Stimulated activated CD8-positive, alpha-beta memory T cell treated with anti-CD3 and anti-CD28 coated beads, Interleukin-4, amount 100 ng/mL, for 24 hours (primary cell): ENCODE measurements at regions not wholly inside any gene's neighbourhood (a gene's known extent, or its start where the extent isn't known, plus 50 kb on each side); places are given as distances from the start of the nearest gene placed in this dataset.
"Not testable (repeated sequence)": the region's sequence is repeated elsewhere in the genome, so short reads cannot be mapped to it uniquely, and the experiment has no call there.

Experiments used
- DNase-seq: peaks from one replicate; pipeline ENCODE4 v3.0.0-alpha.2; 2020; ENCODE audit warnings: low read depth

DNA sequence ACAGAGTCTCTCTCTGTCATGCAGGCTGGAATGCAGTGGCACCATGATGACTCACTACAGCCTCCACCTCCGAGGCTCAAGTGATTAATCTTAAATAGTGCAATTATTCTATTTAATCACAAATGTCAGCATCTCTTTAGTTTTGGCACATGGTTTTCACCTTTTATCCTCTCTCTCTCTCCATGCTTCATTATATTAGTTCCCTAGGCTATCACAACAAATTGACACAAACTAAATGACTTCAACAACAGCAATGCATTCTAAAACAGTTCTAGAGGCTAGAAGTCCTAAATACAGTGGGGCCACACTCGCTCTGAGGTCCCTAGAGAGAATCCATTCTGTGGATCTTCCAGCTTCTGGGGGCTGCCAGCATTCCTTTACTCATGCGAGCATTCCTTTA is 178.2 kb upstream of the ZNG1F start:
- not testable (repeated sequence) for DNase-seq

DNA sequence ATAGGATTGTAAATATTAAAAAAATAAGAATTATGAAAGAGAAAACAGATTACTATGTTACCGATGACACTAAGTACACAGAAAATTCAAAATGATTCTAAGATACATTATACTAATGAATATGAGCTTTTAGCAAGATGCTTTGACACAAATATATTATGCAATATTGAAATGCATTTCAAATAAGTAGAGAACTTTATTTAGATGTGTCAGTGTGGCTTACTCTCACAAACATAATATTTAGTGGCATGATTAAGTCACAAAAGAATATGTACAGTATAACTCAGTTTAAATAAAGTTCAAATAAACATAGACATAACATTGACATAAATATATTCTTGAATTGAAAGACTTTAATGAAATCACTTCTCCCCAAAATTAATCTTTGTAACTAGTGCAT is 172.7 kb upstream of the ZNG1F start:
- DNase-seq = not testable (repeated sequence)

DNA sequence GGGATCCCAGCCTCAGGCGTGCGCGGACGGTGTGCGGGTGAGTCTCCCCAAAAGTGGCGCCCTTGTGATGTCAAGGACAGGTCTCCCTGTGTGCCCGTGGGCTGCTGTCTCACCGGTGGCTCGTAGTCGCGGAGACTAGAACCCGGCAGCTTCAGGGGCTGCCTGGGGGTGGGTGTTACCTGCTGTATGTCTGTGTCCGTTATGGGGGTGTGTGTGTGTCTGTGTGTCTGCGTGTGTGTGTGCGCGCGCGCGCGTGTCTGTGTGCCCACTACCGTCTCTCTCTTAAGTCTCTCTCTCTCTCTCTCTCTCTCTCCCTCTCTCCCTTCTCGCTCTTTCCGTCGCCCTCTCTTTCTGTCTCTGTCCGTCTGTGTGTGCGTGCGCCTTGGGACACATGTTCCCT is 170.0 kb upstream of the ZNG1F start:
- DNase-seq = not testable (repeated sequence)

DNA sequence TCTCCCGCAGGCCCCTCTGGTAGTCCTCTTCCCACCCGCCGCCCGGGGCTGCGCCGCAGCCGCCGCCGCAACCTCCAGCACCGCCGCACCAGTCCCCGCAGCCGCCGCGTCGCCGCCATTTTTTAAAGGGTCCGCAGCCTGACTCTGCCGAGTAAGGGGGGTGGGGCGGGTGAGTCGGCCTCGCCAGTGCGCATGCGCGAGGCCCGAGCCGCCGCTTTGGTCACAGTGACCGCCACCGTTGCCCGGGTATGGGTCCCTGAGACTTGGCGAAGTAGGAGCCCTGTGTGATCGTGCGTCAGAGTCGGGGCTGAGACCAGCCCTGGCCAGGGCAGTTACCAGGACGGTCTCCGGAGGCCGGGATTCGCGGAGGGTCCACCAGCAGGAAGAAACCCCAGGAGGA is 169.6 kb upstream of the ZNG1F start:
- DNase-seq = peak; percentile 79

DNA sequence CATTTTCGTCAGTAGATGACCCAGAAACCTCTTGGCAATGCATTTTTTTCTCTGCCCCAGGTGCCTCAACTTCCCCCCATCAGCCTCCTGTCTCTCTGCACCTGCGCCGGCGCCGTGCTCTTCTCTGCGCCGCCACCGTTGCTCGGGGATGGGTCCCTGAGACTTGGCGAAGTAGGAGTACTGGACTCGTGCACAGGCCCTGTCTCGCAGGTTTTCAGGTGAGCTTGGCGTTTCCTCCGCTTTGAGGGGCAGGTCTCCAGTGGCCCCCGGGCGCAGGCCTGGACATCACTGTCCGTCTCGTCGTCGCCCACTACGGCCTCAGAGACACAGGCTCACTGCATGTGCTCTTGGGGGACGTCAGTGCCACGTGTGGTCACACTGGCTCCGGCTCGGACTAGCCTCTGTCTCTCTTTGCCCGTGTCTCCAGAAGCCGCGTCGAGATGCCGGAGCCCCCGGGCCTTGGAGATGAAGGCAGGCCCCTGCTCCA is 168.8 kb upstream of the ZNG1F start:
- DNase-seq = not testable (repeated sequence)

DNA sequence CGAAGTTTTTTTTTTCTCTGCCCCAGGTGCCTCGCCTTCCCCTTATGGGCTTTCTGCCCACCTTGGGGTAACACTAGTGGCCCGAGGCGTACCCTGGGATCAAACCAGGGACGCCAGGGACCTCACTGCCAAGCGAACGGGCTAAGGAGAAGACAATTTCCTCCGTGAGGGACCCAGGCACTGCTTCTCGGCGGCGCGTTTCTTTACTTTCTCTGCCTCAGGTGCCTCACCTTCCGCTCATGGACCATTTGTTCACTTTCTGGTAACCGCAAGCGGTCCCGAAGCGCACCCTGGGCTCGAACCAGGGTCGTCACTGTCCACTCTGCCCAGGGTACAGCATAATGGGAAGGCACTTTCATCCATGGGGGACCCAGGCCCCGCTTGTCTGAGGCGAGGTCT is 168.2 kb upstream of the ZNG1F start:
- DNase-seq = not testable (repeated sequence)

DNA sequence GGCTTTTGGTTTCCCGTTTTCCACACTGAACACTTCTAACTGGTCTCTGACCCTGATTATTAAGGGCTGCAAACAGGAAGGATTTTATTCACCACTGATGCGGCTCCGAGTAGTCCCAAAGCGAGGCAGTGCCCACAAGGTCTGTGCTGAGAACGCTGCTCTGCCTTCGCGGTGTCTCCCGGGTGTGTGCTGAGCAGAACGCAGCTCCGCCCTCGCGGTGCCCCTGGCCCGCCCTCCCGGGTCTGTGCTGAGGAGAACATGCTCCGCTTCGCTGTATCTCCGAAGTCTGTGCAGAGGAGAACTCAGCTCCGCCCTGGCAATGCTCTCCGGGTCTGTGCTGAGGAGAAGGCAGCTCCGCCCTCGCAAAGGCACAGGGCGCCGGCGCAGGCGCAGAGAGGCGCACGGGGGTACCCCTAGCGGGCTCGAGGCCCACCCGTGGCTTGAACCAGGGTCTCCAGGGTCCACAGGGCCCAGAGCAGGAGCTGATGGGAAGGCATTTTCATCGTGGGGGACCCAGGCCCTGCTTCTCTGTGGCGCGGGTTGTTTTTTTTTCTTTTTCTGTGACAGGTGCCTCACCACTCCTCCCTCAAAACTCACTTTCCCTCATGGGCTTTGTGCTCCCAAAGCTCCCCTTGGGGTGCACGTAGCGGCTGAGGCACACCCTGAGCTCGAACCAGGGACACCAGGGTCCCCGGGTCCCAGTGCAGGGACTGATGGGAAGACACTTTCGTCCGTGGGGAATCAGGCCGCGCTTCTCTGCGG is 167.7 kb upstream of the ZNG1F start:
- peak; percentile 80 for DNase-seq

DNA sequence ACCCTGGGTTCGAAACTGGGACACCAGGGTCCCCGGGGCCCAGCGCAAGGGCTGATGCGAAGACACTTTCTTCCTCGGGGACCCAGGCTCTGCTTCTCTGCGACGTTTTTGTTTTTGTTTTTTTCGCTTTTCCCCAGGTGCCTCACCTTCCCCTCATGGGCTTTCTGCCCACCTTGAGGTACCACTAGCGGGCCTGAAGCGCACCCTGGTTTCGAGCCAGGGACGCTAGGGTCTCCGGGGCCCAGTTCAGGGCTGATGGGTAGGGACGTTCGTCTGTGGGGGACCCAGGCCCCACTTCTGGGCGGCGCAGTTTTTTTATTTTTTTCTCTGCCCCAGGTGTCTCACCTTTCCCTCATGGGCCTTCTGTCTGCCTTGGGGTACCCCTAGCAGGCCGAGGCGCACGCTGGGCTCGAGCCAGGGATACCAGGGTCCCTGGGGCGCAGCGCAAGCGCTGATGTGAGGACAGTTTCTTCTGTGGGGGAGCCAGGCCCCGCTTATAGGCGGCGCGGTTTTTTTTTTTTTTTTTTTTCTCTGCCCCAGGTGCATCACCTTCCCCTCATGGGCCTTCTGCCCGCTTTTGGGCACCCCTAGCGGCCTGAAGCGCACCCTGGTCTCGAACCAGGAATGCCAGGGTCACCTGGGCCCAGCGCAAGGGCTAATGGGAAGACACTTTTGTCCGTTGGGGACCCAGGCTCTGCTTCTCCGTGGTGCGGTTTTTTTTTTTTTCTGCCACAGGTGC is 166.8 kb upstream of the ZNG1F start:
- DNase-seq = not testable (repeated sequence)

DNA sequence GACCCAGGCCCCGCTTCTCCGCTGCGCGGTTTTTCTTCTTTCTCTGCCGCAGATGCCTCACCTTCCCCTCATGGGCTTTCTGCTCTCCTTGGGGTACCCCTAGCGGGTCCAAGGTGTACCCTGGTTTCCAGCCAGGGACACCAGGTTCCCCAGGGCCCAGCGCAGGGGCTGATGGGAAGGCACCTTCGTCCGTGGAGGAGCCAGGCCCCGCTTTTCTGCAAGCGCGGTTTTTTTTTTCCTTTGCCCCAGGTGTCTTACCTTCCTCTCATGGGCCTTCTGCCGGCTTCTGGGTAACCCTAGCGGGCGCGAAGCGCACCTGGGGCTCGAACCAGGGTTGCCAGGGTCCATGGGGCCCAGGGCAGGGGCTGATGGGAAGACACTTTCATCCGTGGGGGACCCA is 165.9 kb upstream of the ZNG1F start:
- not testable (repeated sequence) for DNase-seq

DNA sequence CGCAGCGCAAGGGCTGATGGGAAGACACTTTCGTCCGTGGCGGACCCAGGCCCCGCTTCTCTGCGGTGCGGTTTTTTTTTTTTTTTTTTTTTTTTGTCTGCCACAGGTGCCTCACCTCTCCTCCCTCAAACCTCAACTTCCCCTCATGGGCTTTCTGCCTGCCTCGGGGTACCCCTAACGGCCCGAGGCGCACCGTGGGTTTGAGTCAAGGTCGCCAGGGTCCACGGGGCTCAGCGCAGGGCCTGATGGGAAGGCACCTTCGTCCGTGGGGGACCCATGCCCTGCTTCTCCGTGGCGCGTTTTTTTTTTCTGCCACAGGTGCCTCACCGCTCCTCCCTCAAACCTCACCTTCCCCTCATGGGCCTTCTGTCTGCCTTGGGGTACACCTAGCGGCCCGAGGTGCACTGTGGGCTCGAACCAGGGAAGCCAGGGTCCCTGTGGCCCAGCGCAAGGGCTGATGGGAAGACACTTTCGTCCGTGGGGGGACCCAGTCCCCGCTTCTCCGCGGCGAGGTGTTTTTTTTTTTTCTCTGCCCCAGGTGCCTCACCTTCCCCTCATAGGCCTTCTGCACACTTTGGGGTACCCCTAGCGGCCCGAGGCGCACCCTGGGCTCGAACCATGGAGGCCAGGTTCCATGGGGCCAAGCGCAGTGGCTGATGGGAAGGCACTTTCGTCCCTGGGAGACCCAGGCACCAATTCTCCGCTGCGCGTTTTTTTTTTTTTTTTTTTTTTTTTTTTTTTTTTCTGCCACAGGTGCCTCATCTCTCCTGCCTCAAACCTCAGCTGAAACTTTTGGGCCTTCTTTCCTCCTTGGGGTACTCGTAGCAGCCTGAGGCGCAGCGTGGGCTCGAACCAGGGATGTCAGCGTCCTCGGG is 165.2 kb upstream of the ZNG1F start:
- DNase-seq = not testable (repeated sequence)

DNA sequence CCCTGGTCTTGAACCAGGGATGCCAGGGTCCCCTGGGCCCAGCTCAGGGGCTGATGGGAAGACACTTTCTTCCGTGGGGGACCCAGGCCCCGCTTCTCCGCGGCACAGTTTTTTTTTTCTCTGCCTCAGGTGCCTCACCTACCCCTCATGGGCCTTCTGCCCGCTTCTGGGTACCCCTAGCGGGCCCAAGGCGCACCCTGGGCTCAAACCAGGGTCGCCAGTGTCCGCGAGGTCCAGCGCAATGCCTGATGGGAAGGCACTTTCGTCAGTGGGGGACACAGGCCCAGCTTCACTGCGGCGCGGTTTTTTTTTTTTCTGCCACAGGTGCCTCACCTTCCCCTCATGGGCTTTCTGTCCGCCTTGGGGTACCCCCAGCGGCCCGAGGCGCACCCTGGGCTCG is 163.9 kb upstream of the ZNG1F start:
- DNase-seq = not testable (repeated sequence)

DNA sequence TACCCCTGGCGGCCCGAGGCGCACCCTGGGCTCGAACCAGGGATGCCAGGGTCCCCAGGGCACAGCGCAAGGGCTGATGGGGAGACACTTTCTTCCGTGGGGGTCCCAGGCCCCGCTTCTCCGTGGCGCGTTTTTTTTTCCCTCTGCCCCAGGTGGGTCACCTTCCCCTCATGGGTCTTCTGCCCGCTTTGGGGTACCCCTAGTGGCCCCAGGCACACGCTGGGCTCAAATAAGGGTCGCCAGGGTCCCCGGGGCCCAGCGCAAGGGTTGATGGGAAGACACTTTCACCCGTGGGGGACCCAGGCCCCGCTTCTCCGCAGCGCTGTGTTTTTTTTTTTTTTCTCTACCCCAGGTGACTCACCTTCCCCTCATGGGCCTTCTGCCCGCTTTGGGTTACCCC is 163.3 kb upstream of the ZNG1F start:
- not testable (repeated sequence) for DNase-seq

DNA sequence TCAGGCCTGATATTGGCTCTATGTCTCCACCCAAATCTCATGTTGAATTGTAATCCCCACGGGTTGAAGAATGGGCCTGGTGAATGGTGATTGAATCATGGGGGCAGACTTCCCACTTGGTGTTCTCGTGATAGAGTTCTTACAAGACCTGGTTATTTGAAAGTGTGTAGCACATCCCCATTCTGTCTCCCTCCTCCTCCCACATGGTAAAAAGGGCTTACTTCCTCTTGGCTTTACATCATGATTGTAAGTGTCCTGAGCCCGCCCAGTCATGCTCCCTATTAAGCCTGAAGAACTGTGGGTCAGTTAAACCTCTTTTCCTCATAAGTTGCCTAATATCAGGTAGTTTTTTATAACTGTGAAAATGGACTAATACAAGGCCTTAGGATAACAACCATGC is 158.8 kb upstream of the ZNG1F start:
- DNase-seq = not testable (repeated sequence)

DNA sequence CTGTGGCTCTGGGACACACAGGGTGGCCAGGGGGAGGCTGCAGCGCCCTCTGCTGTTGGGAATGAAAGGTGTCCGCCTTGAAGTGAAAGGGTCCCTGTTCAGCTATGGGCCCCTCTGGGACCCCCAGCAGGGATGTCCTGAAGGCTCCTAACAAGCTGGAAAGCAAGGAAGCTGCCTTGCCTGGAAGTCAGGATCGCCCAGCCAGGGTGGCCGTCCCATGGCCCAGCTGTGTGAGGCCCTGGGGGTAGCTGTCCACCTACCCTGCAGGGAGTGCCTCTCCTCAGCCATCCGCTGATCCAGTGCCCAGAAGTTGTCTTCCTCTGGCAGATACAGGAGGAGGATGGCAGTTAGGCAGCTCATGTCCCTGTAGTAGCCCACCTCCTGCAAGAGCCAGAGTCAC is 143.4 kb upstream of the ZNG1F start:
- DNase-seq = not testable (repeated sequence)

DNA sequence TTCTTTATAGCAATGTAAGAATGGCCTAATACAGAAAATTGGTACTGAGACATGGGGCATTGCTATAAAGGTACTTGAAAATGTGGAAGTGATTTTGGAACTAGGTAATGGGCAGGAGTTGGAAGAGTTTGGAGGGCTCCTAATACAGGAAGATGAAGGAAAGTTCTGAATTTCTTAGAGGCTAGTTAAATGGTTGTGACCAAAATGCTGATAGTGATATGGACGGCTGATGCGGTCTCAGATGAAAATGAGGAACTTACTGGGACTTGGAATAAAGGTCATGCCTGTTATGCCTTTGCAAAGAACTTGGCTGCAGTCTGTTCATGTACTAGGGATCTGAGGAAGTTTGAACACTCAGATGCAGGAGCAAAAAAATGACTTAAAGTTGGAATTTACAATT is 132.2 kb upstream of the ZNG1F start:
- not testable (repeated sequence) for DNase-seq

DNA sequence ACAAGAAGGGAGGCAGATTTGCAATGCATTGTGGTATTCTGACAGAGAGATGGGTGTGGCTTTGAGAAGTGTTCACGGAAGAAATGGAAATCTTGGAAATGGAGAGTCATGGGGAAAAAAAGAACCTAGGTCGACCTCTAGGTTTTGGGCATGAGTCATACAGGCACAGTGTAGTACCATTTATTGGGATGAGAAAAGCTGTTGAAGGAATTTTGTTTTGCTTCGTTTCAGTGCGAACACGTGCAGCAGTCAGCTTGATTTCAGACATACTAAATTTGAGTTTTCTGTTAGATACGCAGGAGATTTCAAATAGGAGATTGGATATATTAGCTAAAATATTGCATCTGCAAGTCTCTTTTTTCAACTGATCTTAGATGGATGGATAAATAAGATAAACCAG is 119.8 kb upstream of the ZNG1F start:
- not testable (repeated sequence) for DNase-seq

DNA sequence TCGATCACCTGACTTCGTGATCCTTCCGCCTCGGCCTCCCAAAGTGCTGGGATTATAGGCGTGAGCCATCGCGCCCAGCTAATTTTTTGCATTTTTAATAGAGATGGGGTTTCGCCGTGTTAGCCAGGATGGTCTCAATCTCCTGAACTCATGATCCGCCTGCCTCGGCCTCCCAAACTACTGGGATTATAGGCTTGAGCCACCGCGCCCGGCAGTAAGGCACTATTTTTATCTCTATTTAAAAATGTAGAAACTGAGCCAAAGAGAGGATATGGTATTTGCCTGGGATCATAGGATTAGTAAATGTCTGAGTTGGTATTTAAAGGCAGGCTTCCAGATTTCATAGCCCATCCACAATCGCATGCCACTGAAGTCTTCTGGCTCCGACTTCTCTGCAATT is 96.6 kb upstream of the ZNG1F start:
- not testable (repeated sequence) for DNase-seq

DNA sequence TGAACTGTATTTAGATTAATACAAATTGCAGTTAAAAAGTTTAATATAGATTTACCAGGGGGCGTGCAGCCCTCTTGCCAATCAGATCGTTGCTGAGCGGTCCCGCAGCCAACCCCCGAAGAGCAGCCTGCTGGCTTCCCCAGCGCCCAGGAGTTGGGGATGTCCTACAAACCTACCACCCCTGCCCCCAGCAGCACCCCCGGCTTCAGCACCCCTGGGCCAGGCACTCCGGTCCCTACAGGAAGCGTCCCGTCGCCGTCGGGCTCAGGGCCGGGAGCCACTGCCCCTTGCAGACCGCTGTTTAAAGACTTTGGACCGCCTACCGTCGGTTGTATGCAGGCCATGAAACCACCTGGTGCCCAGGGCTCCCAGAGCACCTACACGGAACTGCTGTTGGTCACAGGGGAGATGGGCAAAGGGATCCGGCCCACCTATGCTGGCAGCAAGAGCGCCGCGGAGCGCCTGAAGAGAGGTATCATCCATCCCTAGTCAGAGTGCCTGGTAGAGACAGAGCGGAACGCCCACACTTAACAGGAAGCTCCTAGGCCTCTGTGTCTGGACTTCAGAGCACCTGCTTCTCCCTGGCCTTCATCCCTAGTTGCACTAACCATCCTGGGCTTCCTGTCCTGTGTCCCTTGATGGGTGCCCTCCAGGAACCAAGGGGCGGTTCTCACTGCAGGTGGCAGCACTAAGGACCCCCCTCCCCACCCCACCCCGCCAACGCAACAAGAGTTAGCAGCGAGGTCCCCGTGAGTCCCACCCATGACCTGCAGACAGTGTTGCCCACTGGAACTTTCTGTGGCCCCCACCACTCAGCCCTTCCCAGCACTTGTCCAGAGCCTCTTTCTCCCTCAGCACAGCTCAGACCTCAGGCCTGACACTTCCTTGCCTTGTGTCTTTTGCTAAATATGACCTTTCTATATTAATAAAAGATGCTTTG is 91.5 kb upstream of the ZNG1F start:
- not testable (repeated sequence) for DNase-seq

DNA sequence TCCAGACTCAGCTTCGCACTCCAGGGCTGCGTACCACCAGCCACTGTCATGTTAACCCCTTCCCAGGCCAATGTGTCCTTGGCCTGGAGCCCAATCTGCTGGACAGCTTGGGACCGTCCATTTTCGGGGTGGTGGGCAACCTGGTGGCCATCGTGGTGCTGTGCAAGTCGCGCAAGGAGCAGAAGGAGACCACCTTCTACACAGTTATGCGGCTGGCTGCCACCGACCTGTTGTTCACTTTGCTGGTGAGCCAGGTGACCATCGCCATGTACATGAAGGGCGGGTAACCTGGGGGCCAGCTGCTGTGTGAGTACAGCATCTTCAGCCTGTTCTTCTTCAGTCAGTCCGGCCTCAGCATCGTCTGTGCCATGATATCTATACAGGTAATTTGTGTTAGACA is 90.3 kb upstream of the ZNG1F start:
- not testable (repeated sequence) for DNase-seq

DNA sequence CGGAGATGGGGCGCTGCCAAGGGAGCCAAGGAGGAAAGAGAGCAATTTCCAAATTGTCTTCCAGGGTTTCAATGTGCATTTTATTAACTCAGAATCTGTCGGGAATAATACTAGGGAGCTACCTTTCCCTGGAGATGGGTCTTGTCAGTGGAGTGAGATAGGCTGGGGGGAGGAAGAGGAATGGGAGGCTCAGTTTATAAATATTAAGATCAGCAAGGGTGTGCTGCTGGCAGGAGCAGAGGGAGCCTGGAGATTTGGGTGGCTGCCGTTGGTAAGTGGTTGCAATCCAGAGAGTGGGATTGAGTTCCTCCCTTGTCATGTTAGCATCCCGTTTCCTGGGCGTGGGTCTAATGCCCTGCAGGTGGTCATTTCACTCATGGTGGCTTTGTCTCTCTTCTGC is 89.9 kb upstream of the ZNG1F start:
- DNase-seq = not testable (repeated sequence)
